VCaP (cell line): ENCODE measurements at regions not wholly inside any gene's neighbourhood (a gene's known extent, or its start where the extent isn't known, plus 50 kb on each side); places are given as distances from the start of the nearest gene placed in this dataset.

ENCODE experiments used
- H3K27ac ChIP-seq: fragments of 450-650 bp; 2 replicates; pipeline ENCODE4 v1.5.1; 2017
- CTCF ChIP-seq: fragments of 450-650 bp; conservative IDR thresholded peaks from 2 replicates; pipeline ENCODE4 v1.5.1; 2017; ENCODE audit warnings: mild to moderate bottlenecking, moderate library complexity

GRCh38 chr10:62453274-62453673 is 79.1 kb downstream of the ZNF365 start:
- no peak overlapping the region for H3K27ac ChIP-seq
- no peak for TF ChIP-seq CTCF

- no peak for TF ChIP-seq CTCF
- no peak overlapping the region for H3K27ac ChIP-seq
These were observed 80.7 kb downstream of the ZNF365 start for GRCh38 chr10:62454687-62455397.

- no peak overlapping the region for H3K27ac ChIP-seq
- no peak for TF ChIP-seq CTCF
These were observed 82.5 kb downstream of the ZNF365 start for GRCh38 chr10:62456611-62457101.

- no peak for TF ChIP-seq CTCF
- no peak overlapping the region for H3K27ac ChIP-seq
These were observed 83.0 kb downstream of the ZNF365 start for GRCh38 chr10:62457196-62457595.

- H3K27ac ChIP-seq = no peak overlapping the region
- TF ChIP-seq CTCF = no peak
These were observed 83.4 kb downstream of the ZNF365 start for GRCh38 chr10:62457598-62457997.

- TF ChIP-seq CTCF = no peak
- no peak overlapping the region for H3K27ac ChIP-seq
These were observed 84.9 kb downstream of the ZNF365 start for GRCh38 chr10:62459072-62459471.

- TF ChIP-seq CTCF = no peak
- no peak overlapping the region for H3K27ac ChIP-seq
These were observed 85.3 kb downstream of the ZNF365 start for GRCh38 chr10:62459500-62459899.
